Thyroid gland (tissue), 4 donors: ENCODE measurements at regions not wholly inside any gene's neighbourhood (a gene's known extent, or its start where the extent isn't known, plus 50 kb on each side); places are given as distances from the start of the nearest gene placed in this dataset.

Experiments
- CTCF ChIP-seq, 6 experiments: fragments of 200-600 bp in 3 of 6; fragments of 450-650 bp in 3 of 6; sonication (generic) in 3 of 6; IDR thresholded peaks; one replicate each; pipeline ENCODE4 v1.5.1; 2016 to 2019; ENCODE audit warnings: antibody characterized with exemption in 6 of 6, mild to moderate bottlenecking in 2 of 6, inconsistent platforms in 1 of 6, moderate library complexity in 1 of 6
- POLR2A ChIP-seq, 2 donors: fragments of 450-650 bp; IDR thresholded peaks; one replicate each; pipeline ENCODE4 v1.6.1; 2017; ENCODE audit warnings: antibody characterized with exemption in 2 of 2, mild to moderate bottlenecking in 2 of 2, moderate library complexity in 1 of 2

DNA sequence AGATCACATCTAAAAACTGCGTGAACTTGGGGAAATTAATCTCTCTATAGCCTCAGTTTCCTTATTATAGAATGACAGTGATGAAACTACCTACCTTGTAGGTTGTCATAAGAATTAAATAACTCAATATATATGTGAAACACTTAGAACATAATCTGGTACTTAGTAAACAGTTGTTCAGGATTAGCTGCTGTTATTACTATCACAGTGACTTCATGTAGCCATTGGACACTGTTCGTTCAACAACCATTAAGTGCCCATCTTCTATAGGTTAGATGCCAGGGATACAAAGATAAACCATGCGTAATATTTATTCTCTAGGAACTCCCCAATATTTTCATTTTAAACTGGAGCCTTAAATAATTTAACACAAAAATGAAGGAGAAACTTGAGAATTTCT lies 329.0 kb upstream of the PROK2 start:
- no peak for TF ChIP-seq CTCF (IDR thresholded peaks at IDR 0.05)
- TF ChIP-seq POLR2A (IDR thresholded peaks at IDR 0.05): no peak
